Heart left ventricle (tissue), 16 donors: ENCODE measurements at regions not wholly inside any gene's neighbourhood (a gene's known extent, or its start where the extent isn't known, plus 50 kb on each side); places are given as distances from the start of the nearest gene placed in this dataset.

ENCODE experiments used
- ATAC-seq, 4 donors: fragments of 200-7000 bp; cut with Tn5 transposase; one replicate each; pipeline ENCODE4 v1.9.1; 2020 to 2022; ENCODE audit warnings: moderate library complexity in 4 of 4, mild to moderate bottlenecking in 3 of 4, moderate number of reproducible peaks in 1 of 4
- DNase-seq, 5 donors: peaks; one replicate each; pipeline ENCODE4 v3.0.0-alpha.2; 2020
- H3K27ac ChIP-seq, 12 donors: fragments of 200-600 bp; sonication (generic) in 4 of 12; one replicate each; pipeline versions ENCODE4 v1.5.0 to v1.8.0; 2016 to 2022; ENCODE audit warnings: mild to moderate bottlenecking in 2 of 12
- H3K27me3 ChIP-seq, 9 donors: fragments of 200-600 bp; sonication (generic) in 2 of 9; one replicate each; pipeline versions ENCODE4 v1.5.1 to v1.8.0; 2016 to 2022; ENCODE audit warnings: mild to moderate bottlenecking in 3 of 9
- H3K36me3 ChIP-seq, 9 donors: fragments of 200-600 bp; sonication (generic) in 2 of 9; one replicate each; pipeline versions ENCODE4 v1.5.0 to v1.8.0; 2018 to 2022; ENCODE audit warnings: mild to moderate bottlenecking in 2 of 9
- H3K4me1 ChIP-seq, 12 donors: fragments of 200-600 bp; sonication (generic) in 4 of 12; one replicate each; pipeline versions ENCODE4 v1.5.0 to v1.8.0; 2016 to 2022; ENCODE audit warnings: mild to moderate bottlenecking in 3 of 12
- H3K4me3 ChIP-seq, 12 donors: fragments of 200-600 bp; sonication (generic) in 4 of 12; one replicate each; pipeline versions ENCODE4 v1.5.0 to v1.8.0; 2017 to 2022; ENCODE audit warnings: mild to moderate bottlenecking in 9 of 12, moderate library complexity in 4 of 12
- H3K9me3 ChIP-seq, 12 donors: fragments of 200-600 bp; sonication (generic) in 4 of 12; one replicate each; pipeline versions ENCODE4 v1.5.0 to v1.8.0; 2016 to 2022; ENCODE audit warnings: mild to moderate bottlenecking in 1 of 12
- CTCF ChIP-seq, 12 donors: fragments of 200-600 bp; sonication (generic) in 4 of 12; IDR thresholded peaks; one replicate each; pipeline versions ENCODE4 v1.5.0 to v1.8.0; 2018 to 2022; ENCODE audit warnings: antibody characterized with exemption in 12 of 12, mild to moderate bottlenecking in 5 of 12
- POLR2A ChIP-seq, 2 donors: fragments of 450-650 bp; IDR thresholded peaks; one replicate each; pipeline ENCODE4 v1.6.1; 2017; ENCODE audit warnings: antibody characterized with exemption in 2 of 2, mild to moderate bottlenecking in 2 of 2, moderate library complexity in 2 of 2
- WGBS, 4 donors: extraction: QIAGEN DNeasy Blood & Tissue Kit in 2 of 4; methylation state at CpG; one replicate each; pipeline versions ENCODE4 v1.1.5 to v1.1.7; 2013 to 2018; 5-methylcytosine and 5-hydroxymethylcytosine counted together
- intact Hi-C, 10 donors: fragments of 100-400 bp; cut with DNase I; formaldehyde crosslinking; loops; one replicate each; pipeline versions ENCODE4 v1.11.1 to v1.14.2; 2022
- donor health status: ischemic (EF 13 %, LVEDD 7.1; RV severe dilation, severe dysfunction).
- donor health status: healthy with polysubstance abuse.
- donor health status: DM: no; HTN: yes; CAD: no.
- donor health status: DM: no; HTN: no; CAD: no.
- donor health status: ischemic (EF 25% LVEDD 6.9; RV normal size, moderate dysfunction).
- donor health status: ischemic (EF 25% LVEDD 5.7; RV mildly dilated, moderate dysfunction).
- donor health status: healthy.
- donor health status: DM: yes; HTN: yes; CAD: no.
- donor health status: ischemic (EF 35%, LVEDD 5.7; RV mildly dilated, moderate dysfunction).
- donor health status: nonischemic (EF 11% LVEDD 7.7; RV severe dilation, severe dysfunction).
- donor health status: DM: yes; HTN: yes; CAD: no.
- donor health status: PGD.
- donor health status: ischemic (EF 29% LVEDD 5.4; RV normal size, mild dysfunction).
- donor health status: nonischemic (EF 23%, LVEDD 6.1; RV moderate dilation, normal function).

- DNase-seq = no peak
- intact Hi-C loops = no loop called here
- H3K4me1 ChIP-seq = no peaks in the 10 kb centered on the region
- H3K27ac ChIP-seq = no peak overlapping the region
- no peaks in the 10 kb centered on the region for H3K9me3 ChIP-seq
- H3K27me3 ChIP-seq = no peaks in the 10 kb centered on the region
- WGBS, 4 donors = 74 to 86% (median 81%) methylated on average over 4 of the region's 4 CpGs
- no peak overlapping the region for H3K4me3 ChIP-seq
- no peak for TF ChIP-seq POLR2A (IDR thresholded peaks at IDR 0.05)
- no peak for TF ChIP-seq CTCF (IDR thresholded peaks at IDR 0.05)
- no peaks in the 10 kb centered on the region for H3K36me3 ChIP-seq
- no peak for ATAC-seq
Observed at GRCh38 chr7:41244246-41244645, 458.6 kb downstream of the INHBA start.

- H3K9me3 ChIP-seq = no peaks in the 10 kb centered on the region
- 88 to 92% (median 90%) methylated on average over 6 of the region's 6 CpGs for whole genome bisulfite sequencing, 4 donors
- H3K4me3 ChIP-seq = no peak overlapping the region
- no peaks in the 10 kb centered on the region for H3K36me3 ChIP-seq
- TF ChIP-seq CTCF (IDR thresholded peaks at IDR 0.05) (no peak), POLR2A (IDR thresholded peaks at IDR 0.05) (no peak)
- ATAC-seq (no peak), DNase-seq (no peak)
- H3K27me3 ChIP-seq = no peaks in the 10 kb centered on the region
- intact Hi-C loops = no loop called here
- no peaks in the 10 kb centered on the region for H3K4me1 ChIP-seq
- no peak overlapping the region for H3K27ac ChIP-seq
Observed at GRCh38 chr7:41241641-41242040, 461.2 kb downstream of the INHBA start.

GRCh38 chr7:41239596-41239995 lies 463.3 kb downstream of the INHBA start:
- TF ChIP-seq POLR2A (IDR thresholded peaks at IDR 0.05) = no peak
- no peak for TF ChIP-seq CTCF (IDR thresholded peaks at IDR 0.05)
- DNase-seq (no peak), ATAC-seq (no peak)
- intact Hi-C loops = no loop called here
- no peak overlapping the region for H3K27ac ChIP-seq
- 37 to 58% (median 53%) methylated on average over 1 of the region's 1 CpG for WGBS, 4 donors
- no peaks in the 10 kb centered on the region for H3K9me3 ChIP-seq
- no peaks in the 10 kb centered on the region for H3K4me1 ChIP-seq
- H3K4me3 ChIP-seq = no peak overlapping the region
- H3K27me3 ChIP-seq = no peaks in the 10 kb centered on the region
- H3K36me3 ChIP-seq = no peaks in the 10 kb centered on the region

- ATAC-seq (no peak), DNase-seq (no peak)
- H3K27me3 ChIP-seq = no peaks in the 10 kb centered on the region
- TF ChIP-seq CTCF (IDR thresholded peaks at IDR 0.05) (no peak), POLR2A (IDR thresholded peaks at IDR 0.05) (no peak)
- H3K27ac ChIP-seq = no peak overlapping the region
- no peaks in the 10 kb centered on the region for H3K9me3 ChIP-seq
- no peak overlapping the region for H3K4me3 ChIP-seq
- WGBS, 4 donors = 54 to 63% (median 57%) methylated on average over 1 of the region's 1 CpG
- no peaks in the 10 kb centered on the region for H3K36me3 ChIP-seq
- intact Hi-C loops = no loop called here
- no peaks in the 10 kb centered on the region for H3K4me1 ChIP-seq
Observed at GRCh38 chr7:41238851-41239331, 464.0 kb downstream of the INHBA start.
